OCI-LY1 (cell line): ENCODE measurements at regions not wholly inside any gene's neighbourhood (a gene's known extent, or its start where the extent isn't known, plus 50 kb on each side); places are given as distances from the start of the nearest gene placed in this dataset.

ENCODE experiments used
- H2AFZ ChIP-seq: fragments of 200-600 bp; sonication (generic), shearing (Covaris generic); 2 replicates; pipeline ENCODE4 v1.6.0; 2014; ENCODE audit warnings: antibody characterized with exemption, mild to moderate bottlenecking, low read length
- H3F3A ChIP-seq: fragments of 200-600 bp; sonication (generic), shearing (Covaris generic); 2 replicates; pipeline ENCODE4 v1.6.0; 2014; ENCODE audit warnings: mild to moderate bottlenecking, antibody characterized with exemption, low read length, moderate library complexity; ENCODE audit not compliant: insufficient read depth
- H3K27ac ChIP-seq: fragments of 200-600 bp; sonication (generic); 2 replicates; pipeline ENCODE4 v1.5.1; 2014; ENCODE audit warnings: low read length, mixed run types, mild to moderate bottlenecking, low read depth; ENCODE audit not compliant: poor library complexity, severe bottlenecking
- H3K27me3 ChIP-seq: fragments of 200-600 bp; sonication (generic); 2 replicates; pipeline ENCODE4 v1.6.0; 2014; ENCODE audit warnings: antibody characterized with exemption, mild to moderate bottlenecking, low read length, moderate library complexity; ENCODE audit not compliant: insufficient read depth
- H3K36me3 ChIP-seq: fragments of 200-600 bp; sonication (generic); 2 replicates; pipeline ENCODE4 v1.6.1; 2014; ENCODE audit warnings: mild to moderate bottlenecking, antibody characterized with exemption, low read length, moderate library complexity, mixed read lengths; ENCODE audit not compliant: insufficient read depth
- H3K4me1 ChIP-seq: fragments of 200-600 bp; sonication (generic); 2 replicates; pipeline ENCODE4 v1.5.1; 2014; ENCODE audit warnings: mild to moderate bottlenecking, low read length, moderate library complexity; ENCODE audit not compliant: insufficient read depth, severe bottlenecking
- H3K4me2 ChIP-seq: fragments of 200-600 bp; sonication (generic), shearing (Covaris generic); 2 replicates; pipeline ENCODE4 v1.6.1; 2014; ENCODE audit warnings: low read length
- H3K4me3 ChIP-seq: fragments of 200-600 bp; sonication (generic); 2 replicates; pipeline ENCODE4 v1.5.1; 2014; ENCODE audit warnings: low read length, low read depth, mild to moderate bottlenecking, mixed read lengths; ENCODE audit not compliant: poor library complexity, severe bottlenecking
- H3K79me2 ChIP-seq: fragments of 200-600 bp; shearing (Covaris generic); 2 replicates; pipeline ENCODE4 v1.6.1; 2016; ENCODE audit warnings: mixed run types, low read length, mixed read lengths; ENCODE audit not compliant: insufficient read depth
- H3K9ac ChIP-seq: fragments of 200-600 bp; sonication (generic), shearing (Covaris generic); 2 replicates; pipeline ENCODE4 v1.6.1; 2014; ENCODE audit warnings: mild to moderate bottlenecking, low read length, mixed read lengths
- H3K9me2 ChIP-seq: fragments of 200-600 bp; sonication (generic), shearing (Covaris generic); 2 replicates; pipeline ENCODE4 v1.6.1; 2014; ENCODE audit warnings: low read depth, mild to moderate bottlenecking, low read length, mixed read lengths
- H3K9me3 ChIP-seq: fragments of 200-600 bp; shearing (Covaris generic); 2 replicates; pipeline ENCODE4 v1.6.1; 2014; ENCODE audit warnings: low read length, mixed read lengths
- H4K20me1 ChIP-seq: fragments of 200-600 bp; sonication (generic), shearing (Covaris generic); 2 replicates; pipeline ENCODE4 v1.6.0; 2016; ENCODE audit warnings: mild to moderate bottlenecking, low read length; ENCODE audit not compliant: insufficient read depth
- EZH2 ChIP-seq: fragments of 200-600 bp; sonication (generic), shearing (Covaris generic); IDR thresholded peaks from 2 replicates; pipeline ENCODE4 v1.8.0; 2017; ENCODE audit warnings: borderline replicate concordance, mixed run types, mild to moderate bottlenecking, antibody characterized with exemption, low read length, moderate library complexity, mixed read lengths
- TF ChIP-seq, protein P1 (sequence below): fragments of 200-600 bp; sonication (generic), shearing (Covaris generic); IDR thresholded peaks from 2 replicates; pipeline ENCODE4 v1.5.1; 2017; ENCODE audit warnings: mild to moderate bottlenecking, antibody characterized with exemption, low read length, moderate library complexity, mixed read lengths

DNA sequence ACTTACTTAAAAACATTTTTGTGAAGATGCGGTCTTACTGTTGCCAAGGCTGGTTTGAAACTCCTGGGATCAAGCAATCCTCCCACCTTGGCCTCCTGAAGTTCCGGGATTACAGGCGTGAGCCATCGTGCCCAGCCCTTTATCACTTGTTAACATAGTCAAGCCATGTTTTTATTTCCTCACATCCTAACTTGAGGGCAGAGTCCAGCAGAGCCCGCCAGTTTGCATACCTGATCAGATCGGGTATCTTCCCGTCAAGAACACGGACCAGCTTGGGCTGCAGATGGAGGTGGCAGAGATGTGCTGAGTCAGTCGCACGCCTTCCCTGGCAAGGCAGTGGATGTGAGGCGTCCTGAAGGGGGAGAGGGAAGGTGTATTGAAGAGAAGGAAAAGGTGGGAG, 447.3 kb upstream of the USP9Y start:
- no peak overlapping the region for H3K4me2 ChIP-seq
- no peaks in the 10 kb centered on the region for H3K27me3 ChIP-seq
- no peaks in the 10 kb centered on the region for H3K36me3 ChIP-seq
- H3K9me2 ChIP-seq = no peaks in the 10 kb centered on the region
- H3K4me1 ChIP-seq = no peaks in the 10 kb centered on the region
- H3K27ac ChIP-seq = no peak overlapping the region
- no peak overlapping the region for H2AFZ ChIP-seq
- H3K4me3 ChIP-seq = no peak overlapping the region
- no peaks in the 10 kb centered on the region for H3F3A ChIP-seq
- no peaks in the 10 kb centered on the region for H4K20me1 ChIP-seq
- no peak overlapping the region for H3K9ac ChIP-seq
- H3K79me2 ChIP-seq = no peaks in the 10 kb centered on the region
- TF ChIP-seq, protein P1, sequence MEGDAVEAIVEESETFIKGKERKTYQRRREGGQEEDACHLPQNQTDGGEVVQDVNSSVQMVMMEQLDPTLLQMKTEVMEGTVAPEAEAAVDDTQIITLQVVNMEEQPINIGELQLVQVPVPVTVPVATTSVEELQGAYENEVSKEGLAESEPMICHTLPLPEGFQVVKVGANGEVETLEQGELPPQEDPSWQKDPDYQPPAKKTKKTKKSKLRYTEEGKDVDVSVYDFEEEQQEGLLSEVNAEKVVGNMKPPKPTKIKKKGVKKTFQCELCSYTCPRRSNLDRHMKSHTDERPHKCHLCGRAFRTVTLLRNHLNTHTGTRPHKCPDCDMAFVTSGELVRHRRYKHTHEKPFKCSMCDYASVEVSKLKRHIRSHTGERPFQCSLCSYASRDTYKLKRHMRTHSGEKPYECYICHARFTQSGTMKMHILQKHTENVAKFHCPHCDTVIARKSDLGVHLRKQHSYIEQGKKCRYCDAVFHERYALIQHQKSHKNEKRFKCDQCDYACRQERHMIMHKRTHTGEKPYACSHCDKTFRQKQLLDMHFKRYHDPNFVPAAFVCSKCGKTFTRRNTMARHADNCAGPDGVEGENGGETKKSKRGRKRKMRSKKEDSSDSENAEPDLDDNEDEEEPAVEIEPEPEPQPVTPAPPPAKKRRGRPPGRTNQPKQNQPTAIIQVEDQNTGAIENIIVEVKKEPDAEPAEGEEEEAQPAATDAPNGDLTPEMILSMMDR = no peak
- TF ChIP-seq EZH2 = no peak
- H3K9me3 ChIP-seq = no peaks in the 10 kb centered on the region

GRCh38 chrY:12271162-12271561, 429.9 kb upstream of the USP9Y start:
- H3K4me3 ChIP-seq = no peak overlapping the region
- H3K9me3 ChIP-seq = no peaks in the 10 kb centered on the region
- H3K9me2 ChIP-seq = no peaks in the 10 kb centered on the region
- H3K27me3 ChIP-seq = no peaks in the 10 kb centered on the region
- no peak overlapping the region for H3K4me2 ChIP-seq
- H3K36me3 ChIP-seq = no peaks in the 10 kb centered on the region
- no peaks in the 10 kb centered on the region for H3K4me1 ChIP-seq
- H4K20me1 ChIP-seq = no peaks in the 10 kb centered on the region
- no peak overlapping the region for H3K9ac ChIP-seq
- H3F3A ChIP-seq = no peaks in the 10 kb centered on the region
- TF ChIP-seq, protein P1 = no peak
- no peak for TF ChIP-seq EZH2
- no peak overlapping the region for H3K27ac ChIP-seq
- H2AFZ ChIP-seq = no peak overlapping the region
- no peaks in the 10 kb centered on the region for H3K79me2 ChIP-seq

DNA sequence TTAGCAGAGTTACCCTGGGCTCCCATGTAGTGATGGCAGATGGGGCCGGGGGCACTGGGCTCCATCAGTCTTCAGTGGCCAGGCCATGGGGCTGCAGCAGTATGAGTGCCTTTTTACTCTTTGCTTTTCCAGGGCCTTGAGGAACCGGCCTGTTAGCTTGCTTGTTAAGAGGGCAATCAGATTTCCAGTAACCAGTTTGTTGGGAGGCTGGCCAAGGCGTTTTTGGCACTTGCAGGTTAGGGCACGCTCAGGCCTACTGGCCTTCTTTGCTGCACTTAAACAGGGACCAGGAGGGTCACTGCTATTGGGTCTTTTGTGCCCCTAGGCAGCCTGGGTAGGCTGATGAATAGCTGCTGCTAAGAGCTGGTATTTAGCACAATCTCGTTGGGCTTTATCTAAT, 415.4 kb upstream of the USP9Y start:
- H3K9me2 ChIP-seq = no peaks in the 10 kb centered on the region
- no peak overlapping the region for H3K4me2 ChIP-seq
- TF ChIP-seq, protein P1 = no peak
- H3F3A ChIP-seq = no peaks in the 10 kb centered on the region
- H3K9me3 ChIP-seq = no peaks in the 10 kb centered on the region
- H3K36me3 ChIP-seq = no peaks in the 10 kb centered on the region
- no peaks in the 10 kb centered on the region for H3K27me3 ChIP-seq
- H2AFZ ChIP-seq = no peak overlapping the region
- H3K9ac ChIP-seq = no peak overlapping the region
- H3K79me2 ChIP-seq = no peaks in the 10 kb centered on the region
- H3K4me1 ChIP-seq = no peaks in the 10 kb centered on the region
- H4K20me1 ChIP-seq = no peaks in the 10 kb centered on the region
- H3K27ac ChIP-seq = no peak overlapping the region
- H3K4me3 ChIP-seq = no peak overlapping the region
